ENCODE measurements at regions not wholly inside any gene's neighbourhood (a gene's known extent, or its start where the extent isn't known, plus 50 kb on each side); places are given as distances from the start of the nearest gene placed in this dataset.
A peak's percentile ranks its signal among the peaks of the same experiment; 100 is the strongest.

- Histone ChIP-seq H3K36me3 (ENCODE audit: control insufficient read depth, insufficient read depth, low read length) (no peaks in the 10 kb centered on the region), H3K27me3 (ENCODE audit: control insufficient read depth, insufficient read depth, low read length) (peaks cover 4% of the 10 kb centered on the region), H3K4me1 (ENCODE audit: control insufficient read depth, insufficient read depth, low read length, poor library complexity, severe bottlenecking) (no peaks in the 10 kb centered on the region), H3K9me3 (ENCODE audit: control insufficient read depth in 2 of 2, low read length in 2 of 2) (no peaks in the 10 kb centered on the region), H3K4me3 (ENCODE audit: low read depth, low read length) (no peak overlapping the region), H3K27ac (ENCODE audit: insufficient read depth, low read length, poor library complexity, severe bottlenecking) (no peak overlapping the region)
- Mint-ChIP-seq H3K4me3 (no peak overlapping the region), H3K4me1 (no peaks in the 10 kb centered on the region), H3K27ac (no peak overlapping the region), H3K27me3 (peaks cover 14% of the 10 kb centered on the region), H3K9me3 (peaks cover 0 to 3% (median 0%) of the 10 kb centered on the region in 7 donors), H3K36me3 (no peaks in the 10 kb centered on the region)
- ATAC-seq (ENCODE audit: low read depth in 2 of 2): no peak
- no peak for DNase-seq
Measured at GRCh38 chr12:75892731-75893408, 138.7 kb downstream of the PHLDA1 start.

GRCh38 chr12:75891072-75891471, 140.5 kb downstream of the PHLDA1 start:
- Mint-ChIP-seq H3K9me3 (peaks cover 0 to 3% (median 0%) of the 10 kb centered on the region in 7 donors), H3K27ac (peak overlapping the region in 1 of 3 donors; percentile 1), H3K4me3 (no peak overlapping the region), H3K36me3 (no peaks in the 10 kb centered on the region), H3K4me1 (no peaks in the 10 kb centered on the region), H3K27me3 (peaks cover 8% of the 10 kb centered on the region)
- DNase-seq (no peak), ATAC-seq (ENCODE audit: low read depth in 2 of 2) (no peak)
- Histone ChIP-seq H3K27me3 (ENCODE audit: control insufficient read depth, insufficient read depth, low read length) (peaks cover 4% of the 10 kb centered on the region), H3K9me3 (ENCODE audit: control insufficient read depth in 2 of 2, low read length in 2 of 2) (no peaks in the 10 kb centered on the region), H3K36me3 (ENCODE audit: control insufficient read depth, insufficient read depth, low read length) (no peaks in the 10 kb centered on the region), H3K4me1 (ENCODE audit: control insufficient read depth, insufficient read depth, low read length, poor library complexity, severe bottlenecking) (no peaks in the 10 kb centered on the region), H3K27ac (ENCODE audit: insufficient read depth, low read length, poor library complexity, severe bottlenecking) (no peak overlapping the region), H3K4me3 (ENCODE audit: low read depth, low read length) (no peak overlapping the region)

- H3K4me3 Mint-ChIP-seq: no peak overlapping the region
- ATAC-seq (ENCODE audit: low read depth in 2 of 2): no peak
- no peaks in the 10 kb centered on the region for H3K9me3 ChIP-seq (ENCODE audit: control insufficient read depth in 2 of 2, low read length in 2 of 2)
- H3K9me3 Mint-ChIP-seq: peaks cover 0 to 3% (median 0%) of the 10 kb centered on the region in 7 donors
- no peaks in the 10 kb centered on the region for H3K4me1 ChIP-seq (ENCODE audit: control insufficient read depth, insufficient read depth, low read length, poor library complexity, severe bottlenecking)
- H3K27ac ChIP-seq (ENCODE audit: insufficient read depth, low read length, poor library complexity, severe bottlenecking): no peak overlapping the region
- H3K27me3 ChIP-seq (ENCODE audit: control insufficient read depth, insufficient read depth, low read length): peaks cover 4% of the 10 kb centered on the region
- no peak for DNase-seq
- no peaks in the 10 kb centered on the region for H3K4me1 Mint-ChIP-seq
- no peaks in the 10 kb centered on the region for H3K36me3 Mint-ChIP-seq
- H3K27me3 Mint-ChIP-seq: peaks cover 5% of the 10 kb centered on the region
- no peak overlapping the region for H3K27ac Mint-ChIP-seq
- H3K36me3 ChIP-seq (ENCODE audit: control insufficient read depth, insufficient read depth, low read length): no peaks in the 10 kb centered on the region
- no peak overlapping the region for H3K4me3 ChIP-seq (ENCODE audit: low read depth, low read length)
Measured at GRCh38 chr12:75890660-75891059, 140.9 kb downstream of the PHLDA1 start.

GRCh38 chr12:75890141-75890540, 141.4 kb downstream of the PHLDA1 start:
- Mint-ChIP-seq H3K27me3 (no peaks in the 10 kb centered on the region), H3K27ac (no peak overlapping the region), H3K36me3 (no peaks in the 10 kb centered on the region), H3K4me3 (no peak overlapping the region), H3K9me3 (peaks cover 0 to 3% (median 0%) of the 10 kb centered on the region in 7 donors), H3K4me1 (no peaks in the 10 kb centered on the region)
- no peaks in the 10 kb centered on the region for H3K36me3 ChIP-seq (ENCODE audit: control insufficient read depth, insufficient read depth, low read length)
- H3K4me1 ChIP-seq (ENCODE audit: control insufficient read depth, insufficient read depth, low read length, poor library complexity, severe bottlenecking): no peaks in the 10 kb centered on the region
- peaks cover 4% of the 10 kb centered on the region for H3K27me3 ChIP-seq (ENCODE audit: control insufficient read depth, insufficient read depth, low read length)
- ATAC-seq (ENCODE audit: low read depth in 2 of 2) (no peak), DNase-seq (no peak)
- H3K4me3 ChIP-seq (ENCODE audit: low read depth, low read length): no peak overlapping the region
- no peaks in the 10 kb centered on the region for H3K9me3 ChIP-seq (ENCODE audit: control insufficient read depth in 2 of 2, low read length in 2 of 2)
- H3K27ac ChIP-seq (ENCODE audit: insufficient read depth, low read length, poor library complexity, severe bottlenecking): no peak overlapping the region

- no peak overlapping the region for H3K27ac ChIP-seq (ENCODE audit: insufficient read depth, low read length, poor library complexity, severe bottlenecking)
- no peak overlapping the region for H3K4me3 ChIP-seq (ENCODE audit: low read depth, low read length)
- H3K27me3 Mint-ChIP-seq: peaks cover 4% of the 10 kb centered on the region
- H3K4me1 ChIP-seq (ENCODE audit: control insufficient read depth, insufficient read depth, low read length, poor library complexity, severe bottlenecking): no peaks in the 10 kb centered on the region
- H3K27ac Mint-ChIP-seq: peak overlapping the region in 1 of 3 donors; percentile 49
- no peak for DNase-seq
- H3K4me3 Mint-ChIP-seq: no peak overlapping the region
- peaks cover 6% of the 10 kb centered on the region for H3K27me3 ChIP-seq (ENCODE audit: control insufficient read depth, insufficient read depth, low read length)
- ATAC-seq (ENCODE audit: low read depth in 2 of 2): no peak
- no peaks in the 10 kb centered on the region for H3K9me3 ChIP-seq (ENCODE audit: control insufficient read depth in 2 of 2, low read length in 2 of 2)
- H3K36me3 ChIP-seq (ENCODE audit: control insufficient read depth, insufficient read depth, low read length): no peaks in the 10 kb centered on the region
- H3K4me1 Mint-ChIP-seq: no peaks in the 10 kb centered on the region
- H3K36me3 Mint-ChIP-seq: no peaks in the 10 kb centered on the region
- peaks cover 0 to 3% (median 0%) of the 10 kb centered on the region in 7 donors for H3K9me3 Mint-ChIP-seq
Measured at GRCh38 chr12:75888874-75889613, 142.5 kb downstream of the PHLDA1 start.

GRCh38 chr12:75888399-75888798, 143.2 kb downstream of the PHLDA1 start:
- Histone ChIP-seq H3K9me3 (ENCODE audit: control insufficient read depth in 2 of 2, low read length in 2 of 2) (no peaks in the 10 kb centered on the region), H3K27me3 (ENCODE audit: control insufficient read depth, insufficient read depth, low read length) (peaks cover 8% of the 10 kb centered on the region), H3K36me3 (ENCODE audit: control insufficient read depth, insufficient read depth, low read length) (no peaks in the 10 kb centered on the region), H3K4me3 (ENCODE audit: low read depth, low read length) (no peak overlapping the region), H3K4me1 (ENCODE audit: control insufficient read depth, insufficient read depth, low read length, poor library complexity, severe bottlenecking) (no peaks in the 10 kb centered on the region), H3K27ac (ENCODE audit: insufficient read depth, low read length, poor library complexity, severe bottlenecking) (no peak overlapping the region)
- ATAC-seq (ENCODE audit: low read depth in 2 of 2) (no peak), DNase-seq (no peak)
- Mint-ChIP-seq H3K4me1 (no peaks in the 10 kb centered on the region), H3K27me3 (peaks cover 9% of the 10 kb centered on the region), H3K4me3 (no peak overlapping the region), H3K36me3 (no peaks in the 10 kb centered on the region), H3K9me3 (peaks cover 0 to 3% (median 0%) of the 10 kb centered on the region in 7 donors), H3K27ac (no peak overlapping the region)

- no peak overlapping the region for H3K27ac ChIP-seq (ENCODE audit: insufficient read depth, low read length, poor library complexity, severe bottlenecking)
- H3K4me1 Mint-ChIP-seq: no peaks in the 10 kb centered on the region
- H3K4me3 ChIP-seq (ENCODE audit: low read depth, low read length): no peak overlapping the region
- peaks cover 13% of the 10 kb centered on the region for H3K27me3 Mint-ChIP-seq
- H3K4me1 ChIP-seq (ENCODE audit: control insufficient read depth, insufficient read depth, low read length, poor library complexity, severe bottlenecking): no peaks in the 10 kb centered on the region
- no peak overlapping the region for H3K27ac Mint-ChIP-seq
- peaks cover 8% of the 10 kb centered on the region for H3K27me3 ChIP-seq (ENCODE audit: control insufficient read depth, insufficient read depth, low read length)
- DNase-seq: no peak
- H3K36me3 Mint-ChIP-seq: no peaks in the 10 kb centered on the region
- ATAC-seq (ENCODE audit: low read depth in 2 of 2): no peak
- no peak overlapping the region for H3K4me3 Mint-ChIP-seq
- peaks cover 0 to 3% (median 0%) of the 10 kb centered on the region in 7 donors for H3K9me3 Mint-ChIP-seq
- H3K36me3 ChIP-seq (ENCODE audit: control insufficient read depth, insufficient read depth, low read length): no peaks in the 10 kb centered on the region
- H3K9me3 ChIP-seq (ENCODE audit: control insufficient read depth in 2 of 2, low read length in 2 of 2): no peaks in the 10 kb centered on the region
Measured at GRCh38 chr12:75887979-75888378, 143.6 kb downstream of the PHLDA1 start.

All from CD4-positive, CD25-positive, alpha-beta regulatory T cell (primary cell).